NT2/D1 (cell line): ENCODE measurements at regions not wholly inside any gene's neighbourhood (a gene's known extent, or its start where the extent isn't known, plus 50 kb on each side); places are given as distances from the start of the nearest gene placed in this dataset.

Experiments
- YY1 ChIP-seq: IDR thresholded peaks from 2 replicates; pipeline ENCODE4 v1.6.1; 2011; ENCODE audit not compliant: insufficient read length, insufficient read depth
- ZNF274 ChIP-seq: IDR thresholded peaks from 2 replicates; pipeline ENCODE4 v1.6.1; 2011; ENCODE audit warnings: mild to moderate bottlenecking, low read depth, low read length

- TF ChIP-seq YY1, result no peak
- no peak for TF ChIP-seq ZNF274
Observed at GRCh38 chr1:104671684-104672353, 922.1 kb downstream of the AMY1C start.
